IPS-18a (cell line): ENCODE measurements at regions not wholly inside any gene's neighbourhood (a gene's known extent, or its start where the extent isn't known, plus 50 kb on each side); places are given as distances from the start of the nearest gene placed in this dataset.

ENCODE experiments used
- H3K27ac ChIP-seq: one replicate; pipeline ENCODE4 v1.5.1; 2013; ENCODE audit warnings: low read length
- H3K27me3 ChIP-seq: one replicate; pipeline ENCODE4 v1.6.1; 2013; ENCODE audit warnings: mild to moderate bottlenecking, low read length; ENCODE audit not compliant: control insufficient read depth, insufficient read depth
- H3K36me3 ChIP-seq: one replicate; pipeline ENCODE4 v1.6.1; 2013; ENCODE audit warnings: low read depth, low read length; ENCODE audit not compliant: control insufficient read depth
- H3K4me1 ChIP-seq: one replicate; pipeline ENCODE4 v1.6.1; 2013; ENCODE audit warnings: low read depth, low read length; ENCODE audit not compliant: control insufficient read depth
- H3K4me3 ChIP-seq: one replicate; pipeline ENCODE4 v1.5.1; 2013; ENCODE audit warnings: low read length
- H3K9ac ChIP-seq: one replicate; pipeline ENCODE4 v1.6.1; 2013; ENCODE audit warnings: mild to moderate bottlenecking, low read length, moderate library complexity
- H3K9me3 ChIP-seq: one replicate; pipeline ENCODE4 v1.6.1; 2013; ENCODE audit warnings: low read depth, low read length; ENCODE audit not compliant: control insufficient read depth

- H3K4me1 ChIP-seq, result peaks cover 37% of the 10 kb centered on the region
- H3K36me3 ChIP-seq, result no peaks in the 10 kb centered on the region
- H3K9ac ChIP-seq, result no peak overlapping the region
- H3K4me3 ChIP-seq, result no peak overlapping the region
- H3K9me3 ChIP-seq, result no peaks in the 10 kb centered on the region
- H3K27me3 ChIP-seq, result peaks cover 12% of the 10 kb centered on the region
- no peak overlapping the region for H3K27ac ChIP-seq
Observed at GRCh38 chr15:95288626-95289025, 1041.9 kb upstream of the NR2F2 start.

DNA sequence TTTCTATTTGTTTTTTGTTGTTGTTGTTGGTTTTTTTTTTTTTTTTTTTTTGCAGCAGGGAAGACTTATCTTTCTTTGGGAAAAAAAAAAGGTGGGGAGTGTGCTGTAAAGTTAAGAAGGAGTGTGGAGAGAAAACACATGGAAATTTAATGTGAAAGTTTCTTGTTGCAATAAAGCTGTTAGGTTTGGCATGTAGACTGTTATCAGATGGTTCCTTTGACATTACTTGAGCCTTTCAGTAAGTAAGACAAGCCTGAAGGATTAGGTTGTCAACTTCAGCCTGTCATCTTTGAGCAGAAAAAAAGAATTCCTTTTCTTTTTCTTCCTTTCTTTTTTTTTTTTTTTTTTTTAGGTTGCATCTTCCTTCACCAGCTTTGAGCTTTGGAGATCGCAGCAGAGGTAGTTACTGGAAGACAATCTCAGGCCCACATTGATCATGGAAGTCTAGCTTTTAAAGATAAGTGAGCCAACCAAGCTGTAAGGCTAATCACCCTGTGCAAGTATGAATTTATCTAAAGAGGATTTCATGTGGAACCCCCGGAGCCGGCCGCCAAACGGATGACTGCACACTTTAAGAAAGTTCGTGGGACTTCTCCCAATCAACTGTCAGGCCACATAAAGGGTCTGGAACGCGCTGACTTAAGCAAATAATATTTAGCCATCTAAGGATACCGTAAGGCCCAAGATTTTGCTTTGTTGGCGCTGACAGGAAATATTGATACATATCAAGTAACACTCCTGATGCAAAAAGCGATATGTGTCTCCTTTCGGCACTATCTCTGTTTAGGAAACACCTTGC lies 1040.1 kb upstream of the NR2F2 start:
- Histone ChIP-seq H3K9ac (no peak overlapping the region), H3K36me3 (no peaks in the 10 kb centered on the region), H3K27ac (no peak overlapping the region), H3K9me3 (no peaks in the 10 kb centered on the region), H3K27me3 (peaks cover 12% of the 10 kb centered on the region), H3K4me1 (peaks cover 29% of the 10 kb centered on the region), H3K4me3 (no peak overlapping the region)

DNA sequence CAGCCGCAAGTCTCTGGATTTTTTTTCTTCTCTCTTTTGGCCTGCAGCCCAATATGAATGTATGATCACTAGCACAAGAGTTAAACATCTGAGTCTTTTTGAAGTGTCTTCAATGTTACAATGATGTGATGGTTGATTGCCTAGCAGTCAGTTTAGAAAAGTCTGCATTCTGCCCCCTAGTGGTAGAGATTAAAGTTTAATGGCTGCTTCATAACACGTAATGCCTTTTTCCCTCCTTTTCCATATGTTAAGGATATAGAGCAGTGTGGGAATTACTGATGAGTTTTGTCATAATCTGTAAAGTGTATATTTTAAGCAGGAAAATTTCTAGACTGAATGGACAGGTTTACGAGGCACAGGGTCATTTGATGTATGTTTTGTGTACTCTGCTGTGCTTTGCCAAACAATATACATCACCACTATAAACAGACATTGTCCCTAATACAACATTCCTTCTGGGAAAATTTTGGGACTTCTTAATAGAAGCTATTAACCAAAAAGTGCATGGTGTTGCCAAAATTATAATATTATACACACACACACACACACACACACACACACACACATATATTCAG lies 1038.5 kb upstream of the NR2F2 start:
- Histone ChIP-seq H3K4me1 (peaks cover 13% of the 10 kb centered on the region), H3K27me3 (no peaks in the 10 kb centered on the region), H3K9ac (no peak overlapping the region), H3K27ac (no peak overlapping the region), H3K4me3 (no peak overlapping the region), H3K36me3 (no peaks in the 10 kb centered on the region), H3K9me3 (no peaks in the 10 kb centered on the region)

- no peaks in the 10 kb centered on the region for H3K36me3 ChIP-seq
Observed at GRCh38 chr15:95292785-95293450, 1037.6 kb upstream of the NR2F2 start.

GRCh38 chr15:95293456-95294031 lies 1037.0 kb upstream of the NR2F2 start:
- Histone ChIP-seq H3K4me1 (no peaks in the 10 kb centered on the region), H3K9me3 (no peaks in the 10 kb centered on the region), H3K27me3 (no peaks in the 10 kb centered on the region), H3K4me3 (no peak overlapping the region), H3K27ac (no peak overlapping the region), H3K9ac (no peak overlapping the region), H3K36me3 (no peaks in the 10 kb centered on the region)

More at GRCh38 chr15:95292785-95293450, 1037.6 kb upstream of the NR2F2 start:
- Histone ChIP-seq H3K9ac (no peak overlapping the region), H3K9me3 (no peaks in the 10 kb centered on the region), H3K4me1 (peaks cover 4% of the 10 kb centered on the region), H3K27me3 (no peaks in the 10 kb centered on the region), H3K4me3 (no peak overlapping the region), H3K27ac (no peak overlapping the region)

DNA sequence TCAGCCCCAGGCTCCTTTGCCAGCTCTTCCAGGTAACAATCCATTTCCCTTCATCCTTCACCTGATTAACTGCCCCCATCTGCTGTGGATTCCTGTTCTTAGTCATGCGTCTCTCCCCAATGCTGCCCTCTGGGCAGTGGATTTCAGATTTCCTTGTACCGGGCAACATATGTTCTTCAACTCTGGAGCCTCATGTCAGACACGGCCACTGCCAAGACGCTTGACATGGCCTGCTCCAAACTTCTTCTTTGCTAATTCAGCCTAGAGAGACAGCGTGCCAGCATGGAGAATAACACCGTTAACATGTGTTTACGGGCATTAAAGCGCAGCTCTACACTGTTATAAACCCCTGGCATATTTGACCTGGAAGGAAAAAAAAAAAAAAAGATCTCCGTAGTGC lies 1035.1 kb upstream of the NR2F2 start:
- no peaks in the 10 kb centered on the region for H3K4me1 ChIP-seq
- no peak overlapping the region for H3K27ac ChIP-seq
- H3K9ac ChIP-seq, result no peak overlapping the region
- no peaks in the 10 kb centered on the region for H3K9me3 ChIP-seq
- no peaks in the 10 kb centered on the region for H3K36me3 ChIP-seq
- no peaks in the 10 kb centered on the region for H3K27me3 ChIP-seq
- no peak overlapping the region for H3K4me3 ChIP-seq

DNA sequence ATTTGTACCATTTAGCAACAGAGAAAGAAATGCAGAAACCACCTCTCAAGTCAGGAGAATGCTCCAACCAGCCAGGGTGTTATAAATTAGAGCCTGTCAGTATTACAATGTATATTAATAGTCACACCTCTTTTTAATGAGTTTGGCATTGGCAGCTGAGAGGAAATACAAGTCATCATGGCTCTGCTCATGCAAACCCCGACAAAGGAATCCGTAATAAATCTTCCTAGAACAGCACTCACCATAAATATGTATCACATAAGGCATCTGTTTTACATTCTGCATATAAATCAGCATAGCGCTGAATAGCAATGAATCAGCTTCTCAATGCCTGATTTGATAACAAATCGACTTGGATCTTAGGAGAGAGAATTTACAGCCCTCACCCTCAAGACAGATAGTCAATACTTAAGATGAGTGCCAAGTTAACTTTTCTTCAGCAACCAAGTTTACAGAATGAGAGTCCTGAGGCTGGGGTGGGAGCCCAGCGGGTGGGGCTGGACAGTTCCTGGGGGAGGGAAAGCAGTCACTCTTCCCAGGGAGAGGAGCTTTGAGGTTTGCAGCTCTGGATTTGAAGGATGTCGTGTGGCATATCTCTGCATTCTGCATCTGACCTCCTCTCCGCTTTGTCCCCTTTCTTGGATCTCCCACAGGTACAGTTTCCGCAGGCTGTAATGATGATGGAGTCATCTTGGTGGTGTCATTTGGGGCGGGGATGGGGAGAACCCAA lies 1034.4 kb upstream of the NR2F2 start:
- H3K9me3 ChIP-seq, result no peaks in the 10 kb centered on the region
- H3K36me3 ChIP-seq, result no peaks in the 10 kb centered on the region
- H3K27me3 ChIP-seq, result no peaks in the 10 kb centered on the region
- H3K27ac ChIP-seq, result no peak overlapping the region
- no peak overlapping the region for H3K4me3 ChIP-seq
- H3K9ac ChIP-seq, result no peak overlapping the region
- no peaks in the 10 kb centered on the region for H3K4me1 ChIP-seq

DNA sequence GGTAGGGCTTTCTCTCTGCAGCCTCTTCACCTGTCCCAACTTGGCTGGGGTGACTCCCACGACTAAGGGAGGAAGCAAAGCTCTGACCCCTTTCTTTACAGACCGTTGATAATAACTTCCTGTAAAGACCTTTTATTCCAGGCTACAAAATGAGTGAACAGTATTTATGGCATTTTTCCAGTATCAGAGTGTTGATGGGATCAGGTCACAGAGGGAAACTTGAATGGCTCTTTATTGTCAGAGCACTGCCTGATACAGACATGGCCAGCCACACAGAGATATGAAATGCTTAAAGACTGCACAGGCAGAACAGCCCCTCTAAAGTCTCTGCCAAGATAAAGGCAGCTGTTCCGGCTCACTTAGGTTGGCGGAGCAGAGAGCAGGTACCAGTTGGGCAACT lies 1033.9 kb upstream of the NR2F2 start:
- no peak overlapping the region for H3K4me3 ChIP-seq
- no peaks in the 10 kb centered on the region for H3K36me3 ChIP-seq
- no peaks in the 10 kb centered on the region for H3K9me3 ChIP-seq
- H3K4me1 ChIP-seq, result no peaks in the 10 kb centered on the region
- no peak overlapping the region for H3K27ac ChIP-seq
- H3K9ac ChIP-seq, result no peak overlapping the region
- H3K27me3 ChIP-seq, result no peaks in the 10 kb centered on the region

- Histone ChIP-seq H3K4me1 (no peaks in the 10 kb centered on the region), H3K4me3 (no peak overlapping the region), H3K9ac (no peak overlapping the region), H3K27me3 (no peaks in the 10 kb centered on the region), H3K36me3 (no peaks in the 10 kb centered on the region), H3K9me3 (no peaks in the 10 kb centered on the region), H3K27ac (no peak overlapping the region)
Observed at GRCh38 chr15:95298729-95299128, 1031.8 kb upstream of the NR2F2 start.

DNA sequence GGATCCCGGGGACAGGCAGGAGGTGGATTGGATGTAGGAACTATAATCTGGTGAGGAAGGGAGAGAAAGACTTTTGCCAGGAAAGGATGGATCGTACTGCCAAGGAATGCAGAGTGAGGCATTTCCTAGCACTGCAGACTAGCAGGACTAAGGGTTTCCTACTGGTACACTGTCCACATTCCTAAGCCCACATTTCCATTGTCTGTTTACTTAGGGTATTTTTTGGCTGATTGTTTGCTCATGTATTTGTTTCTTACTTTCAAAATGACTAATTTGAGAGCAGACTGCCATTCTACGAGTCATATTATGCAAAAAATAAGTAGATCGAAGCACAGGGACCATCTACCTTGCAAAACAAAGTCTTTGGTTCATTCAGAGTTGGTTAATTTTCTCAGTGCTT lies 1029.5 kb upstream of the NR2F2 start:
- no peak overlapping the region for H3K9ac ChIP-seq
- H3K9me3 ChIP-seq, result no peaks in the 10 kb centered on the region
- no peaks in the 10 kb centered on the region for H3K27me3 ChIP-seq
- H3K36me3 ChIP-seq, result no peaks in the 10 kb centered on the region
- no peaks in the 10 kb centered on the region for H3K4me1 ChIP-seq
- no peak overlapping the region for H3K4me3 ChIP-seq
- no peak overlapping the region for H3K27ac ChIP-seq

DNA sequence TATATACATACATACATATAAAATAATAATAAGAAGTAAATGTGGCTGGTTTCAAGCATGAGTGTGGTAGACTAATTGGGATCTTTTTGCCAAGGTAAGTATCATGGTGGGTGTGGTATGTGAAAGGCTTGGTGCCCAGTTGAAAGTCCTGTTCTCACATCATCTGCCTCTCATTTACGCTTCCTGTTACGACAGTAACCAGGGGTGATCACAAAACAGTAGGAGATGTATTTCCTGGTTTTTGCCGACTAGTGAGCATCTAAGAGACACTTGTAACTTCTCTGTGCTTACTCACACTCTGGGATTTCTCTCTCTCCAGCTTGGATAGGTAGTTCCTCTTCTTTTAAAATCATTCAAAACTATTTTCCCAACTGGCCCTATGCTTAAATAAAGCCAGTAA lies 1028.3 kb upstream of the NR2F2 start:
- Histone ChIP-seq H3K4me3 (no peak overlapping the region), H3K36me3 (no peaks in the 10 kb centered on the region), H3K4me1 (no peaks in the 10 kb centered on the region), H3K27ac (no peak overlapping the region), H3K9me3 (no peaks in the 10 kb centered on the region), H3K9ac (no peak overlapping the region), H3K27me3 (no peaks in the 10 kb centered on the region)
